AG10803 (cell line): ENCODE measurements at regions not wholly inside any gene's neighbourhood (a gene's known extent, or its start where the extent isn't known, plus 50 kb on each side); places are given as distances from the start of the nearest gene placed in this dataset.

Experiments
- DNase-seq: peaks from one replicate; pipeline ENCODE4 v3.0.0; 2010; ENCODE audit warnings: low read depth
- H3K4me3 ChIP-seq: 2 replicates; pipeline ENCODE4 v1.5.1; 2011; ENCODE audit warnings: mild to moderate bottlenecking, low read length, control low read depth
- TF ChIP-seq, protein P1 (sequence below): conservative IDR thresholded peaks from 2 replicates; pipeline ENCODE4 v1.5.1; 2011; ENCODE audit warnings: mild to moderate bottlenecking, low read length, control low read depth, inconsistent platforms

GRCh38 chr16:74232806-74233465 is 63.7 kb upstream of the PSMD7 start:
- TF ChIP-seq, protein P1, sequence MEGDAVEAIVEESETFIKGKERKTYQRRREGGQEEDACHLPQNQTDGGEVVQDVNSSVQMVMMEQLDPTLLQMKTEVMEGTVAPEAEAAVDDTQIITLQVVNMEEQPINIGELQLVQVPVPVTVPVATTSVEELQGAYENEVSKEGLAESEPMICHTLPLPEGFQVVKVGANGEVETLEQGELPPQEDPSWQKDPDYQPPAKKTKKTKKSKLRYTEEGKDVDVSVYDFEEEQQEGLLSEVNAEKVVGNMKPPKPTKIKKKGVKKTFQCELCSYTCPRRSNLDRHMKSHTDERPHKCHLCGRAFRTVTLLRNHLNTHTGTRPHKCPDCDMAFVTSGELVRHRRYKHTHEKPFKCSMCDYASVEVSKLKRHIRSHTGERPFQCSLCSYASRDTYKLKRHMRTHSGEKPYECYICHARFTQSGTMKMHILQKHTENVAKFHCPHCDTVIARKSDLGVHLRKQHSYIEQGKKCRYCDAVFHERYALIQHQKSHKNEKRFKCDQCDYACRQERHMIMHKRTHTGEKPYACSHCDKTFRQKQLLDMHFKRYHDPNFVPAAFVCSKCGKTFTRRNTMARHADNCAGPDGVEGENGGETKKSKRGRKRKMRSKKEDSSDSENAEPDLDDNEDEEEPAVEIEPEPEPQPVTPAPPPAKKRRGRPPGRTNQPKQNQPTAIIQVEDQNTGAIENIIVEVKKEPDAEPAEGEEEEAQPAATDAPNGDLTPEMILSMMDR: no peak
- DNase-seq: no peak
- no peak overlapping the region for H3K4me3 ChIP-seq

DNA sequence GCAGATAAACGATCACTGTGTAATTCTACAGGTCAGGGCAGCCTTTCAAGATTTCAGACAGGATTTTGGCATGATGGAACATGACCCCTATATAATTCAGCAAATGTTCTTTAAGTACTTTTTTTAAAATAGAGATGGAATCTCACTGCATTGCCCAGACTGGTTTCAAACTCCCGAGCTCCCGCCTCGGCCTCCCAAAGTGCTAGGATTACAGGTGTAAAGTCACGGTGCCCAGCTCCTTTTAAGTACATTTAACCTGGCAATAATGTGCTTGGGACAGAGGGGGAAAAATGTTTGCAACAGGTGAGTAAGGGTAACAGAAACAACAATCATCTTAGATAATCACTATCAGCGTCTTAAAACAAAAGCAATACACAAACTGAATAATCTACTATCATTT is 66.5 kb upstream of the PSMD7 start:
- TF ChIP-seq, protein P1: no peak
- no peak for DNase-seq
- H3K4me3 ChIP-seq: no peak overlapping the region

DNA sequence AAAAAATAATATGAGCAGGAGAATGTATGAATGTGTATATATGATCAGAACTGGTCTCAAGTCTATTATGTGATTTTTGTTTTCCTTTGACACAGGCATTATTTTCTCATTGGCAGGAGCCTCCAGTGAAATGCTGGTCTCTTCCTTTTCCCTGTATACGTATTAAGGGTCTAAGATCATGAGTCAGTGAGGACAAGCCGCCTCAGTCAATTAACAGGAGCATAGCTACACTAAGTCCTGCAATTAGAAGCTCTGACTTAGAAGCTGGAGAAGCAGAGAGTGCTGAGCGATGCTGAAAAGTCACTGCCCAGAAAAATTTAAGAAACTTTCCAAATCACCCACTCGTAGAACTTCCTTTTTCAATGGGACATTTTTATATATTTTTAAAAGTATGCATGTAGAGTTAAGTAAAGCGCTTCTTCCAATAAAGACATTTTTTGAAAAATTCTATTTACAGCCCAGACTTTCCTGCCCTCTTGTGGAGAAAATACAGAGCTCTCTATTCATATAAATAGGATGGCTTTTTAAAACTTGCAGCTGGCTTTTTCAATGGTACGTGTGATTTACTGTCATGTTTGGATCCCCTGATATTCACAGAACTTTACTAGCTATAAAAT is 70.2 kb upstream of the PSMD7 start:
- TF ChIP-seq, protein P1: peak; percentile 45
- DNase-seq: peak; percentile 3
- no peak overlapping the region for H3K4me3 ChIP-seq

- DNase-seq: no peak
Observed at GRCh38 chr16:74224828-74225612, 71.6 kb upstream of the PSMD7 start.

GRCh38 chr16:74221828-74222227 is 74.8 kb upstream of the PSMD7 start:
- TF ChIP-seq, protein P1: no peak
- H3K4me3 ChIP-seq: no peak overlapping the region
- no peak for DNase-seq

More at GRCh38 chr16:74224828-74225612, 71.6 kb upstream of the PSMD7 start:
- TF ChIP-seq, protein P1: no peak
- H3K4me3 ChIP-seq: no peak overlapping the region

DNA sequence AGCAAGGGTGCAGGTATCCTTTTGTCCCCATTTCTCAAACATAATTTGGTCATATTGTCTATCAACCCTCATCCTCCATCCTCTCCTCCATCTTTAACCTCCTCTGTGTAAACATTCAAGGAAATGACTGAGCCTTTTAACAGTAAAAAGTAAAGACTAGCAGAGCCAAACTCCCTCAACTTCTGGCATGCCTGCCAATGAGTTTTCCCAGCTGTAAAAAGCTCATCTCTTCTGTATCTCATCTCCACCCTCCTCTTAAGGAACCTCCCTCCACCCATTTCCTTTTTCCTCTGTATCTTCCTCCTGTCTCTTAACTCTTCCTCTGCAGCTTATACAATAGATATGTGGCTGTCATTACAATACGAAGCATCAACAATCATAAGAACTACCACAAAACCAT is 76.9 kb upstream of the PSMD7 start:
- TF ChIP-seq, protein P1: no peak

GRCh38 chr16:74218871-74219270 is 77.7 kb upstream of the PSMD7 start:
- DNase-seq: no peak
- no peak overlapping the region for H3K4me3 ChIP-seq
- TF ChIP-seq, protein P1: no peak

More for the DNA sequence above, 76.9 kb upstream of the PSMD7 start:
- no peak overlapping the region for H3K4me3 ChIP-seq
- no peak for DNase-seq
